CD4-positive, alpha-beta T cell treated with Interleukin-10 for 1 hour (primary cell): ENCODE measurements at regions not wholly inside any gene's neighbourhood (a gene's known extent, or its start where the extent isn't known, plus 50 kb on each side); places are given as distances from the start of the nearest gene placed in this dataset.
"Not testable (repeated sequence)": the region's sequence is repeated elsewhere in the genome, so short reads cannot be mapped to it uniquely, and the experiment has no call there.

Source experiments
- DNase-seq: peaks from one replicate; pipeline ENCODE4 v3.0.0-alpha.2; 2020

DNA sequence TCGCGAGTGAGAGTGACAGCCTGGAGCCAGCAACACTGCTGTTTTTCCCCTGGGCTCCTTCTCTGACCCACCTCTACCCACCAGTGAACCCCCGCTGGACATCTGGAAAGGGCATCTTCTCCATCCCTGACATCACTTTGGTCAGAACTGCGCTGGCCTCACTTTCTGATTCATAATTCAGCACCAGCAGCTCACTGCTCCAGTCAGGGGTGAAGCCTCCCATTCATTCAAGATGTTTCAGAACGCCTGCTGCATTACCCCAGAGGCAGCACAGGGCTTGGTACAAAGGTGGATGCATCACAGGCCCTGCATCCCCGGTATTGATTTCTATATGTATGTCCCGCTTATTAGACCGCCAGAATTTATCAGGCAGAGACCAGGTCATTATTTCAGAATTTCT lies 182.8 kb upstream of the TSHZ3 start:
- no peak for DNase-seq

DNA sequence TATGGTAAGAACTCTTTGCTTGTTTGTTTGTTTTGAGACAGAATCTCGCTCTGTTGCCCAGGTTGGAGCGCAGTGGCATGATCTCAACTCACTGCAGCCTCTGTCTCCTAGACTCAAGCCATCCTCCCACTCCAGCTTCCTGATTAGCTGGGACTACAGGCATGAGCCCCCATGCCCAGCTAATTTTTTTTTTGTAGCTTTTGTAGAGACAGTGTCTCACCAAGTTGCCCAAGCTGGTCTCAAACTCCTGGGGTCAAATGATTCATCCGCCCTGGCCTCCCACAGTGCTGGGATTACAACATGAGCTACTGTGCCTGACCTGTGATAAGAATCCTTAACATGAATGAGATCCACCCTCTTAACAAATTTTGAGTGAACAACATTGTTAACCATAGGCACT lies 183.9 kb upstream of the TSHZ3 start:
- no peak for DNase-seq

DNA sequence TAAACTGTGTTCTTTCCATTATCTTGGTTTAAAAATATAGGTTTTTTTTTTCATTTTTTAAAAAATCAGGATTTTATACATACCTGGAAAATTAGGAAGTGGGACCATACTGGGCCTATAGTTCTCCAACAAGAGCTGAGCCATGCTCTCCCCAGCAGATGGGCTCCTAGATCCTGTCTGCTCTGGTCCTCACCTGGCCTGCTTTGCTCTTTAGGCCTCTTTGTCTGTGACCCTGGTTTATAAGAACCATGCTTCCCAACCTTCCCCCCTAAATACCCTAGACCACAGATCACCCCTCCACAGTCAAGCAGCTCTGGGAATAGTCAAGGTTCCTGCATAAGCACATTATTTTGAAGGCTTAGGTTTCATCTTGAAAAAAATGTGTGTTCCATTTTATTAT lies 185.0 kb upstream of the TSHZ3 start:
- DNase-seq: no peak

DNA sequence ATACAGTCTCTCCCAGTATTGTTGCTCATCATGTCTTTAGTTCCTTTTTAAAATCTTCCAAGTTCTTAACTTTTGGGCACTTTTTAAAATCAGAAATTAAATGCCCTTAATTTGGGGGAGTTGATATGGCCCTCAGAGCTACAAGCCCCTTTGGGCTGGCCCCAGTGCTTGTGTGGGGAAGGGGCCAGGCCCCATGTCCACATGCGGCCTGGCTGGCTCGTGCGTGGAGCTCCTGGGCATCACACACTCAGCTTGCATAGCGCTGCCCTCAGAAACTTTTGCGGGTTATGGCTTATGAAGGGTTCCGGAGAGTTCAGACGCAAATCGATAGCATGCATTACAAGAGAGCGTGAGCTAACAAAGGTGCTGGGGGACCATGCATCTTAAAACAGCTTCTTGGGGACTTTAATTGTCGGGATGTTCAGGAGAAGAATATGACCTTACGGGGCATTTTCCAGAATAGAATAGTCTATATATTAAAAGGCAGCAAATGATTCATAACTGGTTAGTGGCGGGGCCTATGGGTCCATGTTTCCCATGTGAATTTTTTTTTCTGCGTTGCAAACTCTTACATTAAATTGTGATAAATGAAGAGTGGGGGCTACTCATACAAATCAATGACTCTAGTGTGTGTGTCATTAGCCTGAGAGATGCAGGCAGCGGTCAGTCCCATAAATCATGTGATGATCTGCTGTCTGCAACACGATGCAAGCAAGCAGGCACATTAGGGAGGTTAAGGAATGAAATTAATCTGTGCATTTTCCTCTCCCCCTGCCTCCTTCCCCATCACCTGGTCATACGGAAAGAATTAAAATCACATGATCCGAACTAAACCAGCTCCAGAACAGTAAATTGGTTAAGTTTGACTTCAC lies 185.8 kb upstream of the TSHZ3 start:
- no peak for DNase-seq

DNA sequence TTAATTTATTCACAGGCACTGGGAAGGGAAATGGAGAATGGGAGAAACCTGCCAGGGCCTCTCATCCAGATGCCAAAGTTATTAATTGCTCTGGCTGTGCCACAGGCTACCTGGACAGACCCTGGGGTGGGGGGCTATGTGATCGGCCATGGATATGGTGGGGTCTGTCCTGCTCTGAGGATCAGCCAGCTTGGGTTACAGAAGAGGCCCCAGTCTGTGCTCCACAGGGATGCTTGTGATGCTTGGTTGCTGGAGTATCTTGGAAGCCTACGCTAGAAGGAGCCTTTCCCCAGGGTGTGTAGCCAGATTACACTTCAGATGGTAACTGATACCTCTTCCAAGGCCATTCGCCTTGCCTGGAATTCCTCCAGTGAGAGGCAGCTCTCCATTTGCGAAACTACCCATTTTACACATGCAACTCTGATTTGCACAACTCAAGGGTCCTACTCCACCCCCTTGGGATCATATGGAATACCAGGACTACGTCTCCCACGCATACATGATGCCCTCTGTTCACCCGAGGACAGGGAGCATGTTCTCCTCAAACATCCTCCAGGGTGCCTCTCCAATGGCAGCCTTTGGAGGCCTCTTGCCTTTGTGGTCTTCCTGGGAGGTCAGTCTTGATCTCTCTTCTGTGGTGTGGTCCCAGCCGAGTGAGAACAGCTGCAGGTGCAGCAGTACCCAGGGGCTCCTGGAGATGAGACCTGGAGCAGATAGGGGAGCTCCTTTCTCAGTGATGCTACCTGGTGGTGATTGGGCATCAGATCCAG lies 186.6 kb upstream of the TSHZ3 start:
- no peak for DNase-seq

DNA sequence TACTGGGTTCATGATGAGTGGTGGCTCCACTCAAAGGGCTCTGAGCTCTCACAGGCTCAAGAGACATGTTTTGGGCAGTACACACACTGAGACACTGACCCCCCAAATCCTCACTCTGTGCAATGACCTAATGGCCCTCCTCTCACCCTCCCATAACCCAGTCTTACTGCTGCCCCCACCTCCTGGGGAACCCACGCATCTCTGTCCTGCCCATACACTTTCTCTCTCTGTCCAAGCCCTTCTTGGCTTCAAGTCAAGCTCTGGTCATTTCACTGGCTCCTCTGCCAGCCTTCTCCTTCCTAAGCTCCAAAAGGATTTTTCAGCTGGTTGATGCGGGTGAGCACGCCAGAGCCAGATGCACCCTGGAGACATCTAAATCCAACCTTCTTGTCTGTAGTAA lies 187.9 kb upstream of the TSHZ3 start:
- no peak for DNase-seq

DNA sequence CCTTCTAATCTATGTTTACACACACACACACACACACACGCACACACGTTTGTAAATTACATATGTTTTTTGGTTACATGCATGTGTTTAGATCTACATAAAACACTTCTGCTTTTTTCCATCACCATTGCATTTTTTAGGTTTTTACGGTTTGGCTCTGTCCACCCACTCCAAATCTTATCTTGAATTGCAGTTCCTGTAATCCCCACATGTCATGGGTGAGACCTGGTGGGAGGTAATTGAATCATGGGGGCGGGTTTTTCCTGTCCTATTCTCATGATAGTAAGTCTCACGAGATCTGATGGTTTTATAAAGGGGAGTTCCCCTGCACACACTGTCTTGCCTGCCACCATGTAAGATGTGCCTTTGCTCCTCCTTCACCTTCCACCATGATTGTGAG lies 188.7 kb upstream of the TSHZ3 start:
- not testable (repeated sequence) for DNase-seq

DNA sequence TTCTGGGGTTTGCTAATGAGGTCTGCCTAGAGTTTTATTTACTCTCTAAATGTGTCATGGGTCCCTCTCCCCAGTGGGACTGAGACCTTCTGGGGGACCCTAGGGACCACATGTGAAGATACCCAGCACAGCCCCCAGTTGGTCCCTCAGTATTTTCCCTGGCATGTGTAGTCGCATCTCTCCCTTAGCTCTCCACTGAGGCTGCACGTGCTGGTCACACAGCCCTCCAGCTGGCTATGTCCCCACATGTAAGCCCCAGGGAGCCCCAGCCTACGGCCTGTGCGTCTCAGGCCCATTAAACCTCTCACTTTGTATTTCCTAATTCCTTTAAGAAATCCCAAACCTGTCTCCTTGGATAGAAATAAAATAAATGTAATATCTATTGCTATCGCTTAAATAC lies 189.6 kb upstream of the TSHZ3 start:
- DNase-seq: no peak

DNA sequence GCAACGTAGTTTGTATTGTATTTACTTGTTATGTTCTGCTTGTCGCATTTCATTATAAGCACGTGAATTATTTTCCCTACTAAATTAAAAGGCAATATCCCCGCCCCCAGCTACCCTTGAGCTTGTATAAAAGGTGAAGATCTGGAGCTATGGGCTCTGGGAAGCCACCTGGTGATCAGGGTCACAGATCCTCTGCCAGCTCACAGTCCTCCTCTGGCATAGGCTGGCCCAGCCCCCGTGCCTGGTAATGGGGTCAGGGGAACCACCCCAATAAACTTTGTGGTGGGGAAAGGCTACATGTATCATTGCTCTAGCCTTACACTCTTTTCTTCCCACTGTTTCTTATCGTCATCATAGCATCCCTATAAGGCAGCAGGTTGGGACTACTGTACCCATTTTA lies 190.2 kb upstream of the TSHZ3 start:
- no peak for DNase-seq

DNA sequence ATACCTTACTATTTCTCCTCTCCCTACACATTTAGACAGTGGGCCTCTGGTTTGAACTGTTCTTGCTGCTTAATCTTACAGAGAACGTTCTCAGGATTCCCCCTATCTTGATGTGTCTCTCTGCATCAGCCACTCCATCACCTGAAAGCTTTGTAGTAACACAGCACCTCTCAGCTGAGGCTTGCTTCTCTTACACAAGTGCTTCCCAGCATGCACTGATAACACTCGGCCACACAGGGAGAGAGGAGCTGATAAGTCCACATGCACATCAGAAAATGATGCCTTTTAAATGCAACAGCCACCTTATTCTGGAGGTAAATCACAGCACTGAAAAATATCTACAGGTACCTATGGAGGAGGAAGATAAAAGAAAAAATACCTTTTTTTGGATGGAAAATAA lies 192.2 kb upstream of the TSHZ3 start:
- no peak for DNase-seq

DNA sequence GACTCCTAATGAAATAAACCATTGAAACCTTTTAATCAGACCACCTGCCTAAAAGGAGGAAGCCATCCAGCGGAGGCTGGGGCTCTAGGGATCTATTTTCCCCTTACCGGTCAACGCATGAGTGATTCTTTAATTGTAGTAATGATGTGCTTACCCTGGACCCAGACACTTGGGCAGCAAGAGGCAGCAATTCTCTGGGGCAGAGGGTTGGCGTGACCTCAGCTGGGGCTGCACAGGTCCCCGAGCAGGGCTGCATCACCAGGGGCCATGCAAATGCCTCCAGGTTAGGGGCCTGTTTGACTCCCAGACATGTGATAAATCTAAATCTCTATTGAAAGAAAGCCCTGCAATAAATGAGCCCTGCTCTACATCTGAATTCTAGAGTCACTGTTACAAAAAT lies 194.2 kb upstream of the TSHZ3 start:
- no peak for DNase-seq

DNA sequence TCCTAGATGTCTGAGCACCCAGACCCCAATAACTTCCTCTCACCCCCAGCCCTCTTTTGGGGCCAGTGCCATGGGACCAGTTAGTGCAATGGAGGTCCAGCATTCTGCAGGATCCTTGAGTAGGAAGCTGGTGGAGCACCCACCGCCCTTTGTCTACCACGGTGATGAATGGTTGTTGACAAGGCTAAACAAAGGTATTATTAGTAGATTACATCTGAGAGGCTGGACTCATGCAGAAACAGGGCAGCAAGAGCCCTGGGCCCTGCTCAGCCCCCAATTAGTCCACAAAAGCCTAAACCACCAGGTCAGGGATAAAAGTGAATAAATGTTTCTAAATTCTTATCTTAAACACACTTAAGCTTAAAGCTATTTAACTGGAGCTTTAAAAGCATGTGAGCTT lies 196.5 kb upstream of the TSHZ3 start:
- DNase-seq: no peak

DNA sequence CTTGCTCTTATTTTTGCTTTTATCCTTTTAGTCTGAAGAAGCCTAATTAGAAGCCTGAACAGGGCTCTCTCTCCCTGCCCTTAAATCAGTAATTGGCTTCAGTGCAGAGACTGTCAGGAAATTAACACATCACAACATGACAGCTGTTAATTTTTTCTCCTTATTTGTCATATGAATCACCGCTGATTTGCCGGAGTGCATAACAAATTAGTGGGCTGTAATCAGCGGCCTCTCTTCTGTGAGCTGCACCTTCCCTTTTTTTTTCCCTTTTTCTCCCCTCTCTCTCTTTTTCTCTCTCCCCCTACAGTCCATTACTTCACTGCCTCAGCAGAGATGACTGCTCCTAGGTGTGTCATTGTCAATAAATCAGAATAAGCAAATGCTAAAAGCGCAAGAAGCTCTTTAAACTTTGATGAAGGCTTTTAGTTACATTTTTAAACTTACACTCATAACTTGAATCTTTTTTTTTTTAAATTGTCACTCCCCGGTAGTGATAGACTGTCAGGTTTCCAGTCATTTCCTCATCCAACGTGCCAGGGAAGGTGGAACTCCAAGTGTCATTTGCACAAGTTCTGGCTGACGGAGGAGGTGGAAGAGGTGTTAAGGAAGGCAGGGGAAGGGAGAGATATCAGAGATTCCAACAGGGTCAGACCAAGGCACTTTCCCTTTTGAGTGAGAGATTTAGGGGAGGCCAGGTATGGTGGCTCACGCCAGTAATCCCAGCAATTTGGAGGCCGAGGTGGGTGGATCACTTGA lies 197.1 kb upstream of the TSHZ3 start:
- DNase-seq: no peak

DNA sequence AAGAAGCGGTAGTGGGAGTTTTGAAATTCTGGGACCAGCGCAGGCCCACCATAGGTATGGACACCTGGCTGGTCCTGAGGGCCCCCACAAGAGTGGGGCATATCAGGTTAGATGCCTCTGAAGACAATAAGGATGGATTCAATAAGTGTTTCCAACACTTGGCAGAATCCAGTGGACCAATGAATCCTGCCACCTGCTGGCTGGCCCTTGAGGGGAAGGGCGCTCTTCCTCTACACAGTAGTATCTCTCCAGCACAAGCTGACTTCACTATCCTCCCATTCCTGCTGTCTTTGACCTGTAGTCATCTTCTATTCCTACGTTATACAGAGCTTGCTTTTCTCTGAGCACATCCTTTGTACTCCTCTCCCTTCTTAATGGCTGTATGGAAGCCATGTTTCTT lies 199.7 kb upstream of the TSHZ3 start:
- no peak for DNase-seq

DNA sequence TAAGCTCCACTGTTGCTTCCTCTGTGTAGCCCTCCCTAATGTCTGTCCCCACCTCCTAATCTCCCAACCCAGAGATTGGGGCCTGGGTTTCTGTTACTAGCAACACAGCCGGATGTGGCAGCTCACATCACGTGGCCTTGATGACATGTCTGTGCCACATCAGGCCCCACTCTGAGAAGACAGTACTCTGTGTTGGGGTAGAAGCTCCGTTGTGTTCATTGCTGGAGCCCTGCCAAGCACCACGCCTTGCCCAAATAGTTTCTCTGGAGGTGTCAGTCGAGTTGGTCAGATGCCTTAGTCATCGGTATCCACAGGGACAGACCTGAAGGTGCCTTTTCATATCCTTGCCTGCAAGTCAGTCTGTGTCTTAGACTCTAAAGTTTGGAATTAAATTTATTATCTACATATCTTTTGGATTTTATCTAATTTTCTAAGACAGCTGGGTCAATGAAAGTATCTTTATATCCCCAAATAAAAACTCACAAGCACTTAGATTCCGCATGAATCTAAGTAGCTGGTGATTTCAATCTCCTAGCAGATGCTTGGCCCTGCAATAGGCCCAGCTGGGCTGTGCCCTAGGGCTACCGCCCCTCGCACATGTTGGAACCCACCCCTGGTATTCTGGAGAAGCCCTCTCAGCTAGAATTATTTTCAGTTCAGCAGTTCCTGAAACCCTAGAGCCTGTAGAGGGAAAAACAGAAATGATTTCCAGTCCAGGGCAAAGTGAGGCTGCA lies 204.0 kb upstream of the TSHZ3 start:
- no peak for DNase-seq

DNA sequence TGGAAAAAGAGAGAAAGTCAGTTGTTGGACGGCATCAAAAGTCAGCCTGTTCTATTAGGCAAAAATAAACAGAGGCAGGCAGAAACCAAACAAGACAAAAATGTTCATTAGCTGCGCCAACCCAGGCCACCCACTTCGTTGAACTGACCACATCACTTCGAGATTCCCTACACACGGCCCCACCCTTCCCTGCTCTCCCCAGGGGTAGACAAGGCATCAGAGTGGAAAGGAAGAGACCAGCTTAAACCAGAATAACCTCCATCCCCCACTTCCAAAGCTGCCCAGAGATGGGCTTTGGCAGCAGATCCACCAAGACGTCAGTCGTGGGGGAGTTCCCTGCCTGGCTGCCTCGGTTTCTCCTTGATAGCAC lies 204.6 kb upstream of the TSHZ3 start:
- DNase-seq: no peak

DNA sequence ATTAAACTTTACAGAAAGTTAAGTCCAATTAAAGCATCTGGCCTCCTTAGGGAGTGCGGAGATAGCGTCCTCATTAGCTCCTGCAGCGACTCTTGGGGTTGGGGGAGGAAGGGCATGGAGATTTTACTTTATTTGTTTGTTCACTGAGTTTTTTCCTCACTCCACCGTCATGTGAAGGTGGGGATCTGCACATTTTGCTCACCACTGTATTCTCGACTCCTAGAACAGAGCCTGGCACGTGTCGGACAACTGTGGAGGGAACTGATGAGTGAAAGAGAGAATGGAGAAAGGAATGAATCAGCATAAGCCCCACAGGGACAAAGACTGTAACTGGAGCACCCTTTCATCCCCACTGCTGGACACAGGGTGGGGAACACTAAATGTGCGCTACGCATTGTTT lies 205.1 kb upstream of the TSHZ3 start:
- no peak for DNase-seq

DNA sequence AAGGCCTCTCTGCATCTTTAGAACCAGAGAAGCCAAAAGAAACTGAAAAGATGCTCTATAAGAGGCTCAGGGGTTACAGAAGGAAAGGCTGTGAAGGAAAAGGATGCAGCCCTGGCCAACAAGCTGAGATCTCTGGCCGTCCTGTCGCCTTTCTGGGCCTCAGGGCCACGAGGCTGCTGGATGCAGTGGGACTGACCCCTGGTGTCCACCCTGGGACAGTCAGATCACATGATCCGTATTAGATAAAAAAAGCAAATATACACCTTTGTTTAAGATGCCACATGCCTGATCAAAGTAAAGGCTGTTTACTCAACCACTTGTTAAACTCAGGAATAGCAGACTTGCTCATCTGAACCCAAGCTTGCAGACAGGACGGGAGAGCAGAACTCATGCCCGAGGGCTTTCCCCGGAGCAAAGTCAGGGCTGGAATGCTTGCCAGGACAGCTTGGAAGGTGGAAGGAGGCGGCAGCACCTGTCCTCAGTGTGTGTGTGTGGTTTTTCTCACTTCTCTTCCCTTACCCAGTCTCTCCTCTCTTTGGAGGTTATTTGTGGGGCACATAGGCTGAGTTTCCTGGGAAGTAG lies 206.5 kb upstream of the TSHZ3 start:
- no peak for DNase-seq

DNA sequence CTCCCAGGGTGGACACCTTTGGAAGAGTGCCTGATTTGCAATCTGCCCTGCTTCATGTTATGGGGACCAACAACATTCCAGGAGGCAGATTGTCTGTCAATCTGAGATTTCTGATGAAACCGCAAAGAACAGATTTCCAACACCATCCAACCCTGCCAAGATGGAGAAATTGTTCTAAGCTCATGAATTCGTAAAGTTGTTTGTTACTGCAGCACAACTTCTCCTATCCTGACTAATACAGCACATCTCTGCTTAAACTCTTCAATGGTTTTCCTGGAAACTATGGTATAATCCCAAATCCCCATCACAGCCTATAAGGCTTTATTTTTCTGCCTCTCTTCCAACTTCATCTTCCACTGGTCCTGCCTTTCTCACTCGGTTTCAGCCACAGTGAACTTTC lies 210.3 kb upstream of the TSHZ3 start:
- no peak for DNase-seq

DNA sequence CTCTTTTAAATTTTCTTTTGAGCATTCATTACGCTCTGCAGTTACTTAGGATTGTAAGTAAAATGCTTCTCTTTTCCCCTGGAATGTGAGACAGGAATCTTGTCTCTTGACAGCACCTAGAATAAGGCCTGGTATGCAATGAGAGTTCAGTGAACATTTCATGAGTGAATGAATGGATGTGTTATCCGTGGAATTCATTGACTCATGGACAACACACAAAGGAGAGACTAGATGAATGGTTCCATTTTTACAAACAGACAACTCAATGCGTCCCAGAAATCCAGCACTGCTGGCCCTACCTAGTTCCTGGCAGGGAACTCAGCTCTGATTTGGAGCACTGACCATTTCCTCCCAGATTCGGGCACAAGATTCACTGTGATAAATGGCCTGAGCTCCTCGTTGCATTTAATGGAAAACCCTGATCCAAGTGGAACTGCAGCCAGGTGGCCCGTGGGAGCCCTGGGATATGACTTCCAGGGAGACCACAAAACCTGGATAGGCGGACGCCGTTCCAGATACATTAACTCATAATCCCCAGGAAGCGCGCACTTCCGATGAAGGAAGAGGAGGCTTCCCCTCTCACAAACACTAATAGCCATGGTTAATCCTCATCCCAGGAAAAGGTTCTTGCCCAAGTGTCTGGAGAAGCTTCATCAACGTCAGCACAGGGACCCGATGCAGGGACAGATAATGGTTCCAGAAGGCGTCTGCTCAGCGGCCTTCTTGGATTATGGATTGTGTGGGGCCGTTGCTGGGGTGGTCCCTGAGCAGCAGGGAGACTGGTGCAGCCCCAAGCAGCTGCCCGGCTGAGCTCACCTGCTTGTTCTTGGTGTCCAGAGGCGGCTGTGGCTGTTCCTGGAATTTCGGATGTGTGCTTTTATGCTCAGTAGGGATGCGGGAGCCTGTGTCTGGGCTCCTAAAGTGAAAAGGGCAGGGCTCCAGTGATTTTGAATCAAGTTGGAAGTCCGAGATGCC lies 211.1 kb upstream of the TSHZ3 start:
- DNase-seq: no peak

DNA sequence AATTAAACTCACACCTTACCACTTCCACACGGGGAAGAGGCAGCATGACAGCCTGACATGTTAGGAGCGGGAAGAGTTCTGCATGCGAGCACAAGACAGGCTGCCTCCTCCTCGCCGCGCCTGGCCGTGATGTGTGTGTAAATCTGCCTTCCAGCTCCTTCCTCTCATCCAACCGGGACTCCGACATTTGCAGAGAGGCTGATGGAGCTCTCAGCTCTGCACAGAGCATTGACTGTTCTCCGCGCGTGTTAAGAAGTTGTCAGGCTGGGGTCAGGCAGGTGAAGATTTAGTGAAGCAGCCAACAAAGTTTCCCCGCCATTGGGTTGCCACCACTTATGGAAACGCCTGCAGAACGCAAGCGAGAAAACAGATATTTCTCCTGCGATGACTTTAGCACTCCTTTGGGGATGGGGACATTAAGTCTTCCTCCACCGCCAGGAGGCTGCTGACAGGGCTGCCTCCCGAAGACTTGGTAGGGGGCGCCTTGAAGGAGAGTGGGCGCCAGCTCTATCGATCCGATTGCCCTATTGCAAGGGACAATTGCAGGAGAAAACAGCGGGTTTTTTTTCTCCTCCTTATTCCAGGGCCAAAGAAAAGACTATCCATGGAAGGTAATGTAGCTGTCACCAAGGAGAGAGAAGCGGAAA lies 213.9 kb upstream of the TSHZ3 start:
- DNase-seq: no peak
